Gastrocnemius medialis (tissue), 4 donors: ENCODE measurements at regions not wholly inside any gene's neighbourhood (a gene's known extent, or its start where the extent isn't known, plus 50 kb on each side); places are given as distances from the start of the nearest gene placed in this dataset.

Source experiments
- POLR2A ChIP-seq, 2 donors: fragments of 450-650 bp; IDR thresholded peaks; one replicate each; pipeline ENCODE4 v1.6.1; 2017; ENCODE audit warnings: antibody characterized with exemption in 2 of 2, mild to moderate bottlenecking in 2 of 2, moderate library complexity in 2 of 2
- TF ChIP-seq, protein P1 (sequence below), 5 experiments: fragments of 450-650 bp in 3 of 5; fragments of 200-600 bp in 2 of 5; sonication (generic) in 2 of 5; IDR thresholded peaks in 4 of 5; conservative IDR thresholded peaks in 1 of 5; 1 replicate in 4 of 5; 2 replicates in 1 of 5; pipeline ENCODE4 v1.5.1; 2016 to 2019; ENCODE audit warnings: antibody characterized with exemption in 5 of 5, mild to moderate bottlenecking in 3 of 5, moderate library complexity in 3 of 5

DNA sequence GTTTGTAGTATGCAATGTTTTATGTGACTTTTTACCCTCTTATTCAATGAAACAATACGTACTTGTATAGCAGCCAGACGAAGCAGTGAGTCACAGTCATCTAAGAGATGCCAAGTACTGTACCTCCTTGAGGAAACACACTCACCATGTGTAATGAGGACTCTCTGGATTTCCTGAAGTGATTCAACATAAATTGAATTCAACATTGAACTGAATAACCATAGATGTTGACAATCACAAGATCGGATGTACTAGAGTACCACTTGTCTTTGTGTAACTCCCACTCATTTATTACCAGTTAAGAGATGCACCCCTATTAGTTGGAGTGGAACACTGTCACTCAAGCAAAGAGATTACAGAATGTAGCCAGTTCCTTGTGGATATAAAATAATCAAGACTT, 175.2 kb upstream of the HMGA2 start:
- TF ChIP-seq, protein P1, sequence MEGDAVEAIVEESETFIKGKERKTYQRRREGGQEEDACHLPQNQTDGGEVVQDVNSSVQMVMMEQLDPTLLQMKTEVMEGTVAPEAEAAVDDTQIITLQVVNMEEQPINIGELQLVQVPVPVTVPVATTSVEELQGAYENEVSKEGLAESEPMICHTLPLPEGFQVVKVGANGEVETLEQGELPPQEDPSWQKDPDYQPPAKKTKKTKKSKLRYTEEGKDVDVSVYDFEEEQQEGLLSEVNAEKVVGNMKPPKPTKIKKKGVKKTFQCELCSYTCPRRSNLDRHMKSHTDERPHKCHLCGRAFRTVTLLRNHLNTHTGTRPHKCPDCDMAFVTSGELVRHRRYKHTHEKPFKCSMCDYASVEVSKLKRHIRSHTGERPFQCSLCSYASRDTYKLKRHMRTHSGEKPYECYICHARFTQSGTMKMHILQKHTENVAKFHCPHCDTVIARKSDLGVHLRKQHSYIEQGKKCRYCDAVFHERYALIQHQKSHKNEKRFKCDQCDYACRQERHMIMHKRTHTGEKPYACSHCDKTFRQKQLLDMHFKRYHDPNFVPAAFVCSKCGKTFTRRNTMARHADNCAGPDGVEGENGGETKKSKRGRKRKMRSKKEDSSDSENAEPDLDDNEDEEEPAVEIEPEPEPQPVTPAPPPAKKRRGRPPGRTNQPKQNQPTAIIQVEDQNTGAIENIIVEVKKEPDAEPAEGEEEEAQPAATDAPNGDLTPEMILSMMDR (IDR thresholded peaks at IDR 0.05 in 4 of 5, conservative IDR thresholded peaks at IDR 0.05 in 1 of 5) = no peak
- TF ChIP-seq POLR2A (IDR thresholded peaks at IDR 0.05) = no peak
